NT2/D1 (cell line): ENCODE measurements at regions not wholly inside any gene's neighbourhood (a gene's known extent, or its start where the extent isn't known, plus 50 kb on each side); places are given as distances from the start of the nearest gene placed in this dataset.

Experiments
- YY1 ChIP-seq: IDR thresholded peaks from 2 replicates; pipeline ENCODE4 v1.6.1; 2011; ENCODE audit not compliant: insufficient read length, insufficient read depth
- ZNF274 ChIP-seq: IDR thresholded peaks from 2 replicates; pipeline ENCODE4 v1.6.1; 2011; ENCODE audit warnings: mild to moderate bottlenecking, low read depth, low read length

DNA sequence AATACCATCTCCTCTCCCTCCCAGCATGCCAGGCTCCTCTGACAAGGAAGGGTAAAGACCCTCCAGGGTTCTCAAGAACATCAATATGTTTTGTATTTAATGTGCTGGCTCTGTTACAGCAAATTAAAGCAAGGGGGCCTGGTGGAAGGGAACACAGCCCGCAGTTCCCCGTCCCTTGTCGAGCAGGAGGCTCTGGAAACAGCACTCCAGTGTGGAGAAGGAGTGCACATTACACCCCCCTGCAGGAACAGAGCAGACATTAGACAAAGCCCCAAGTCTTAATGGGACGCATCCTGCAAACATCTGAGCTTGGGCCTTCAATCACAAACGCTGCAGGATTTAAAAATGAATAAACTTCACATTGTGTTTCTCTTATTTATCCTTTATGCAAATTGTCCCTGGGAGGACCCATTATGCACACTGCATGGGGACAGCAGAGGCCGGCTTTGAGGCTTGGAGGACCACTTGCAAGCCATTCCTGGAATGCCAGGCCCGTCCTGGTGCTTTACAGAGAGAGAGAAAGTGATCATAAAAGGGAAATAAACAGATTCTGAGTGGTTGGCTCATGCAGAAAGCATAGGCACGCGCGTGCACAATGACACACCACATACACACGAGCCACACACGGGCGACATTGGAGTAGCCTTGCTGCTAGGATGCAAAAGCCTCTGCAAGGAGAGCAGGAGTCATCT is 328.7 kb downstream of the SMAD2 start:
- TF ChIP-seq YY1 (no peak), ZNF274 (no peak)
